Ureter (tissue), 1 donor: ENCODE measurements at regions not wholly inside any gene's neighbourhood (a gene's known extent, or its start where the extent isn't known, plus 50 kb on each side); places are given as distances from the start of the nearest gene placed in this dataset.

Experiments used
- DNase-seq: peaks from one replicate; pipeline ENCODE4 v3.0.0-alpha.2; 2020; ENCODE audit warnings: low spot score
- donor health status: DM: yes; HTN: yes; CAD: no.

- no peak for DNase-seq
Measured at GRCh38 chr1:239785576-239785975, 306.1 kb upstream of the FMN2 start.

- DNase-seq = no peak
Measured at GRCh38 chr1:239786464-239786863, 305.2 kb upstream of the FMN2 start.

GRCh38 chr1:239792157-239792556, 299.5 kb upstream of the FMN2 start:
- no peak for DNase-seq

- DNase-seq = no peak
Measured at GRCh38 chr1:239795304-239795703, 296.4 kb upstream of the FMN2 start.

GRCh38 chr1:239799617-239800016, 292.1 kb upstream of the FMN2 start:
- DNase-seq = no peak

- DNase-seq = no peak
Measured at GRCh38 chr1:239800861-239801260, 290.8 kb upstream of the FMN2 start.

GRCh38 chr1:239802275-239802674, 289.4 kb upstream of the FMN2 start:
- DNase-seq = no peak

- no peak for DNase-seq
Measured at GRCh38 chr1:239803781-239804180, 287.9 kb upstream of the FMN2 start.

- no peak for DNase-seq
Measured at GRCh38 chr1:239804266-239804665, 287.4 kb upstream of the FMN2 start.

GRCh38 chr1:239805042-239805441, 286.6 kb upstream of the FMN2 start:
- DNase-seq = no peak

- no peak for DNase-seq
Measured at GRCh38 chr1:239805851-239806772, 285.6 kb upstream of the FMN2 start.

GRCh38 chr1:239806897-239807296, 284.8 kb upstream of the FMN2 start:
- DNase-seq = no peak

GRCh38 chr1:239807361-239807760, 284.3 kb upstream of the FMN2 start:
- no peak for DNase-seq

- no peak for DNase-seq
Measured at GRCh38 chr1:239810061-239810481, 281.6 kb upstream of the FMN2 start.

GRCh38 chr1:239811211-239811885, 280.3 kb upstream of the FMN2 start:
- no peak for DNase-seq

- DNase-seq = no peak
Measured at GRCh38 chr1:239812580-239812979, 279.1 kb upstream of the FMN2 start.

- DNase-seq = peak; percentile 51
Measured at GRCh38 chr1:239814306-239814881, 277.3 kb upstream of the FMN2 start.

GRCh38 chr1:239815074-239815473, 276.6 kb upstream of the FMN2 start:
- no peak for DNase-seq

GRCh38 chr1:239816081-239816782, 275.5 kb upstream of the FMN2 start:
- DNase-seq = peak; percentile 58

GRCh38 chr1:239817276-239817675, 274.4 kb upstream of the FMN2 start:
- no peak for DNase-seq

GRCh38 chr1:239817801-239818200, 273.9 kb upstream of the FMN2 start:
- no peak for DNase-seq

- DNase-seq = no peak
Measured at GRCh38 chr1:239819096-239819495, 272.6 kb upstream of the FMN2 start.
